ENCODE measurements at regions not wholly inside any gene's neighbourhood (a gene's known extent, or its start where the extent isn't known, plus 50 kb on each side); places are given as distances from the start of the nearest gene placed in this dataset.

DNA sequence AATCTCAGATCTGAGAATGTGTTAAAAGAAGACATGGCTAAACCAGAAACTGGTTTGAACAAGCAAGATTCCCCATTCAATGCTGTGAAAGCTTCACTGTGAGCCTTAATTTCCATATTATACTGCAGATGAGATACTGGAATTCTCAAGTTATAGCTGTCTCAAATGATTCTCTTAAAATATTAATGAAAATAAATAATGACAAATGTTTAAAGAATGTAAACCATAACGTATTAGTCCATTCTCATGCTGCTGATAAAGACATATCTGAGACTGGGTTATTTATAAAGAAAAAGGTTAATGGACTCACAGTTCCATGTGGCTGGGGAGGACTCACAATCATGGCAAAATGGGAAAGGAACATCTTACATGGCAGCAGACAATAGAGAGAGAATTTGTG, 667.8 kb downstream of the SLITRK1 start:
- H3K4me3 ChIP-seq (ENCODE audit: control insufficient read depth, low read depth, low read length): no peak overlapping the region
- TF ChIP-seq, protein P1, sequence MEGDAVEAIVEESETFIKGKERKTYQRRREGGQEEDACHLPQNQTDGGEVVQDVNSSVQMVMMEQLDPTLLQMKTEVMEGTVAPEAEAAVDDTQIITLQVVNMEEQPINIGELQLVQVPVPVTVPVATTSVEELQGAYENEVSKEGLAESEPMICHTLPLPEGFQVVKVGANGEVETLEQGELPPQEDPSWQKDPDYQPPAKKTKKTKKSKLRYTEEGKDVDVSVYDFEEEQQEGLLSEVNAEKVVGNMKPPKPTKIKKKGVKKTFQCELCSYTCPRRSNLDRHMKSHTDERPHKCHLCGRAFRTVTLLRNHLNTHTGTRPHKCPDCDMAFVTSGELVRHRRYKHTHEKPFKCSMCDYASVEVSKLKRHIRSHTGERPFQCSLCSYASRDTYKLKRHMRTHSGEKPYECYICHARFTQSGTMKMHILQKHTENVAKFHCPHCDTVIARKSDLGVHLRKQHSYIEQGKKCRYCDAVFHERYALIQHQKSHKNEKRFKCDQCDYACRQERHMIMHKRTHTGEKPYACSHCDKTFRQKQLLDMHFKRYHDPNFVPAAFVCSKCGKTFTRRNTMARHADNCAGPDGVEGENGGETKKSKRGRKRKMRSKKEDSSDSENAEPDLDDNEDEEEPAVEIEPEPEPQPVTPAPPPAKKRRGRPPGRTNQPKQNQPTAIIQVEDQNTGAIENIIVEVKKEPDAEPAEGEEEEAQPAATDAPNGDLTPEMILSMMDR (conservative IDR thresholded peaks at IDR 0.05; ENCODE audit: control insufficient read depth, insufficient read depth, low read depth, low read length): no peak

DNA sequence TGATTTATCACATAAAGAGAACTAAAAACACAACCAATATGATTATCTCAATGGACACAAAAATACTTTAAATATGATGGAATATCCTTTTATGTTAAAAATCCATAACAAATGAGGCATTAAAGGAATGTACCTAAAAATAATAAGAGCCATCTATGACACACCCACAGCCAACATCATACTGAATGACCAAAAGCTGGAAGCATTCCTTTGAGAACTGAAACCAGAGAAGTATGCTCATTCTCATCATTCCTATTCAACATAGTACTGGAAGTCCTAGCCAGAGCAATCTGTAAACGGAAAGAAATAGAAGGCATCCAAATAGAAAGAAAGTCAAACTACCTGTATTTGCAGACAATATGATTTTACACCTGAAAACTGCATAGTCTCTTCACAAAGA, 671.0 kb downstream of the SLITRK1 start:
- TF ChIP-seq, protein P1 (conservative IDR thresholded peaks at IDR 0.05; ENCODE audit: control insufficient read depth, insufficient read depth, low read depth, low read length): no peak
- H3K4me3 ChIP-seq (ENCODE audit: control insufficient read depth, low read depth, low read length): no peak overlapping the region
- DNase-seq (ENCODE audit: low read depth): peak; percentile 37

More for the DNA sequence above, 667.8 kb downstream of the SLITRK1 start:
- DNase-seq (ENCODE audit: low read depth): no peak

DNA sequence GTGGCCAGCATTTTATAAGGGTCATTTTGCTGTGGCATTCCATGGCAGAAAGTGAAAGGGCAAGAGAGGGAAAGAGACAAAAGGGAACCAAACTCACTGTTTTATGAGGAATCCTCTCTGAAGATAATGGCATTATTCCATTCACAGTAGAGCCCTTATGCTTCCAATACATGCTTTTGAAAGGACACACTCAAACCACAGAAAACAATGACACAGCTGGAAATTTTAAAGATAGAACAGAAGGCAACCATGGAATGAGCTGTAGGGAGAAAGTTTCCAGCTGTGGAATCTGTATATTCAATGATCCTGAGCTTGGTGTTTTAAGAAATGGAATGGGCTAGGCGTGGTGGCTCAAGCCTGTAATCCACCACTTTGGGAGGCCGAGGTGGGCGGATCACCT, 677.4 kb downstream of the SLITRK1 start:
- H3K4me3 ChIP-seq (ENCODE audit: control insufficient read depth, low read depth, low read length): no peak overlapping the region
- TF ChIP-seq, protein P1 (conservative IDR thresholded peaks at IDR 0.05; ENCODE audit: control insufficient read depth, insufficient read depth, low read depth, low read length): no peak
- DNase-seq (ENCODE audit: low read depth): no peak

DNA sequence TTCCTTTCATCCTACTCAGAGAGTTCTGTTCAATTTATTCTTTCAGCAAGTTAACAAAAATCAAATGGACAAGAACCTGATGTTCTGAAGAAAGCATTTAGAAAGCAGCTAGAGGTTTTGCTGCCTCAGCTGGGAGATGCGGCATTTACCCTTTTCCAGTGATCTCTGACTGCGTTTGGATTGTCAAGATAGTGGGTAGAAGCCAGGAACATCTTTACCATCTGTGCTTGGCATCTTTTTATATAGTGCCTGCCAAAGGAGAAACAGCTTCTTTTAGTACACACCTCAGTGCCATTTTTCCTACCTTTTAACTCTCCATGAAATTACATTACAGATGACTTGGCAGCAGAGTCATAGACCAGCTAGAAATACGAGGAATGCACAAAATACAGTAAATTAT, 680.8 kb downstream of the SLITRK1 start:
- no peak overlapping the region for H3K4me3 ChIP-seq (ENCODE audit: control insufficient read depth, low read depth, low read length)
- no peak for DNase-seq (ENCODE audit: low read depth)
- TF ChIP-seq, protein P1 (conservative IDR thresholded peaks at IDR 0.05; ENCODE audit: control insufficient read depth, insufficient read depth, low read depth, low read length): no peak

DNA sequence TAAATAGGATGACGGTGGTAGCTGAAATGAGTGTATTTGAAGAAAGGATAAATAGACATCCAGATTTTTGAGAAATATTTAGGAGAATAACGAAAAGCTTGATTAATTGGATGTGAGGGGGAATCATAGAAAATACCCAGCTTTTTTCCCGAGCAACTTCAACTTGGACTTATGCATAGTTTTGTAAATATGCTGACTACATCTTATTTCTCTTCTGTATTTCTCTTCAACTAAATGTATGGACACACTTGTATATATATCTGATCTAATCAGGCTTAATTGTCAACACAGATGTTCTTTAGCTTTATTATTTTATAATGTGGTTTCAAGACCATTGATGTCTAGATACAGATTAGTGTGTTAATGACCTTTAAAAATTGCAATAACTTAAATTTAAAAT, 685.0 kb downstream of the SLITRK1 start:
- TF ChIP-seq, protein P1 (conservative IDR thresholded peaks at IDR 0.05; ENCODE audit: control insufficient read depth, insufficient read depth, low read depth, low read length): no peak
- no peak for DNase-seq (ENCODE audit: low read depth)
- no peak overlapping the region for H3K4me3 ChIP-seq (ENCODE audit: control insufficient read depth, low read depth, low read length)

DNA sequence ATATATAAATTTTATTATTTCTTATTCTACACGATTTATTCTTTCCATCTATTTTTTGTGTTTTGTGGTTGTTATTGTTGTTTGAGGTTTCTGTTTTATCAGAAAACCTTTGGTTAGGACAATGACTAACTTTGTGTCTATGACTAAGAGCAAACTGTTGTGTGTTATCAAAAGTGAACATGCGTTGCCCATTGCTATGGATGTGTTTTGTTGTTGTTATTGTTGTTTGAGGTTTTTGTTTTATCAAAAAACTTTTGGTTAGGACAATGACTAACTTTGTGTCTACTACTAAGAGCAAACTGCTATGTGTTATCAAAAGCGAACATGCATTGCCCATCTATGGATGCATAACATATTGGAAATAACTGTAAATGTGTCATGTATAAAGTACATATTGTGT, 692.3 kb downstream of the SLITRK1 start:
- no peak overlapping the region for H3K4me3 ChIP-seq (ENCODE audit: control insufficient read depth, low read depth, low read length)
- TF ChIP-seq, protein P1 (conservative IDR thresholded peaks at IDR 0.05; ENCODE audit: control insufficient read depth, insufficient read depth, low read depth, low read length): no peak
- no peak for DNase-seq (ENCODE audit: low read depth)

DNA sequence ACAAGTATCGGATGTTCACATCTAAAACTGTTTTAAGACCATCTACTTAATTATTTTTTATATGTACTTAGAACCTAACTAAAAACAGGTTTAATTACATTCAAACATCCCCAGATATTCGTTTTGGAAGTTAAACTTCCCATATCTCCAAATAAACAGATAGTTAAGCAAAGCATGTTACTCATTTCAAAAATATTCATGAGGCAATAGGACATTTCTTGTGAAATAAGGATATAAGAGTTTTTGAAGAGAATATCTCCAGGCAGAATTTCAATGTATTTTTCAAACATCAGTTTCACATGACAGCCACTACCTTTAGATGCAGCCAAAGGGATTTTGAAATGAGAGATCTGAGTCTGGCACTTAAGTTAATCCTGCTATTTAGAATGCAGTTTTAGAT, 697.5 kb downstream of the SLITRK1 start:
- TF ChIP-seq, protein P1 (conservative IDR thresholded peaks at IDR 0.05; ENCODE audit: control insufficient read depth, insufficient read depth, low read depth, low read length): no peak
- DNase-seq (ENCODE audit: low read depth): peak; percentile 68

More for the DNA sequence above, 697.5 kb downstream of the SLITRK1 start:
- H3K4me3 ChIP-seq (ENCODE audit: control insufficient read depth, low read depth, low read length): no peak overlapping the region

Measured in fibroblast of mammary gland (primary cell).